Activated effector memory CD4-positive, alpha-beta T cell treated with Interleukin-2 at 50 U/mL for 16 hours (primary cell): ENCODE measurements at regions not wholly inside any gene's neighbourhood (a gene's known extent, or its start where the extent isn't known, plus 50 kb on each side); places are given as distances from the start of the nearest gene placed in this dataset.

Experiments used
- DNase-seq: peaks from one replicate; pipeline ENCODE4 v3.0.0-alpha.2; 2020

- no peak for DNase-seq
Measured at GRCh38 chr13:24052547-24053518, 107.7 kb upstream of the SPATA13 start.

GRCh38 chr13:24053519-24054251 lies 106.8 kb upstream of the SPATA13 start:
- DNase-seq, result peak; percentile 29

DNA sequence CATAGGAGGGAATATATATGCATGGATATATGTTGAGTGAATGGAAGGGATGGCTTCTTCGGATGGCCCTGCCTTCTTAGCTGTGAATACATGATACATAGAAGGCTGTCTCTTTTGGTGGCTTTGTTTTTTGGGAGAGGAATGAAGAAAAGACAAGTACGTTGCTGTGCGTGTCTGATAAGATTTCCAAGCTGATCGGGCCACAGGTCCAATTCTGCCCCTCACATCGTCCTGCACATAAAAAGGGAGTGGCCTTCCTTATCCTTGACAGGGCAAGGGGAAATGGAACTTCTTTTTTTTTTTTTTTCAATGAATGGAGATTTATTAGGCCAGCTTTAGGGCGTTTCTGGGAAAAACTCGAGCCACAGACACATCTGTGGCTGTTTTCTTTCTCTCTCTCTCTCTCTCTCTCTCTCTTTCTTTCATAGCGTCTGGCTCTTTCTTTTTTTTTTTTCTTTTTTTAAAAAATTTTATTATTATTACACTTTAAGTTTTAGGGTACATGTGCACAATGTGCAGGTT lies 103.8 kb upstream of the SPATA13 start:
- no peak for DNase-seq

DNA sequence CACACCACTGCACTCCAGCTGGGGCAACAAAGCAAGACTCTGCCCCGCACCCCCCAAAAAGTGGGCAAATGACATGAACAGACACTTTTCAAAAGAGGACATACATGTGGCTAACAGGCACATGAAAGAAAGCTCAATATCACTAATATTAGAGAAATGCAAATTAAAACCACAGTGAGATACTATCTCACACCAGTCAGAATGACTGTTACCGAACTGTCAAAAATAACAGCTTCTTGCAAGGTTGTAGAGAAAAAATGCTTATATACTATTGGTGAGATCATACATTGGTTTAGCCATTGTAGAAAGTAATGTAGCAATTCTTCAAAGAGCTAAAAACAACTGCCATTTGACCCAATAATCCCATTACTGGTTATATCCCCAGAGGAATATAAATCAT lies 99.5 kb upstream of the SPATA13 start:
- no peak for DNase-seq

DNA sequence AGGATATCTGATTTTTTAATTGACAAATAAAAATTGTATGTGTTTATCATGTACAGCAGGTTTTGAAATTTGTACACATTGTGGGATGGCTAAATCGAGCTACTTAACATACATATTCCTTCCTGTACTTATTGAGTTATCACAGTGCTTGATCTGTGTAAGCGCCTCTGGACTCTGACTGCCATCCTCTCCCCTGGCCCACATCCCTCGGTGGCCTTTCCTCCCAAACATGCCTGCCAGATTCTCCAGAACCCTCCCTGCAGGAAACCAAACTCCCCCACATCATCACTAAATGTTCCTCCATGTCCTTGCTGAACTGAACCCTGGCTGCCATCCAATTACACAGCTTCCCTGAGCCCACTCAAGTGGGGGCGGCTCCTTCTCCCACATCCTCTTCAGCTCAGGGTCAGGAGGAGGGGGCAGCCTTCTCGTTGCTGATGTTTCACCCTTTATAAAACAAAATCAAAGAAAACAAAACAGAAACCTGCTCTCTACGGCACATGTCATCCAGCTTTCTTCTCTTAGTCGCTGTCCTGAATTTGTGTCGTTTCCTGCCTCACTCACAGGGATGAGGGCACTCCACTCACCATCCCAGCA lies 97.1 kb upstream of the SPATA13 start:
- no peak for DNase-seq

DNA sequence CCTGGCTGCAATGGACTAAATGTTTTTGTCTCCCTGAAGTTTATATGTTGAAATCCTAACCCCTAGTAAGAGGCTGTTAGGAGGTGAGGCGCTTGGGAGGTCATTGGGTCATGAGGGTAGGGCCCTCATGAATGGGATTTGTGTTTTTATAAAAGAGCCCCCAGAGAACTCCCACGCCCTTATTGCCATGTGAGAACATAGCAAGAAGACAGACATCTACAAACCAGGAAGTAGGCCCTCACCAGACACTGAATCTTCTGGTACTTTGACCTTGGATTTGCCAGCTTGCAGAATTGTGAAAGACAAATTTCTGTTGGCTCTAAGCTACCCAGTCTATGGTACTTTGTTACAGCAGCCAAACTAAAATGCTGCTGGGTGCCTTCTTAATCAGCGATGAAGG lies 96.1 kb upstream of the SPATA13 start:
- DNase-seq, result no peak

- no peak for DNase-seq
Measured at GRCh38 chr13:24065176-24065575, 95.3 kb upstream of the SPATA13 start.

DNA sequence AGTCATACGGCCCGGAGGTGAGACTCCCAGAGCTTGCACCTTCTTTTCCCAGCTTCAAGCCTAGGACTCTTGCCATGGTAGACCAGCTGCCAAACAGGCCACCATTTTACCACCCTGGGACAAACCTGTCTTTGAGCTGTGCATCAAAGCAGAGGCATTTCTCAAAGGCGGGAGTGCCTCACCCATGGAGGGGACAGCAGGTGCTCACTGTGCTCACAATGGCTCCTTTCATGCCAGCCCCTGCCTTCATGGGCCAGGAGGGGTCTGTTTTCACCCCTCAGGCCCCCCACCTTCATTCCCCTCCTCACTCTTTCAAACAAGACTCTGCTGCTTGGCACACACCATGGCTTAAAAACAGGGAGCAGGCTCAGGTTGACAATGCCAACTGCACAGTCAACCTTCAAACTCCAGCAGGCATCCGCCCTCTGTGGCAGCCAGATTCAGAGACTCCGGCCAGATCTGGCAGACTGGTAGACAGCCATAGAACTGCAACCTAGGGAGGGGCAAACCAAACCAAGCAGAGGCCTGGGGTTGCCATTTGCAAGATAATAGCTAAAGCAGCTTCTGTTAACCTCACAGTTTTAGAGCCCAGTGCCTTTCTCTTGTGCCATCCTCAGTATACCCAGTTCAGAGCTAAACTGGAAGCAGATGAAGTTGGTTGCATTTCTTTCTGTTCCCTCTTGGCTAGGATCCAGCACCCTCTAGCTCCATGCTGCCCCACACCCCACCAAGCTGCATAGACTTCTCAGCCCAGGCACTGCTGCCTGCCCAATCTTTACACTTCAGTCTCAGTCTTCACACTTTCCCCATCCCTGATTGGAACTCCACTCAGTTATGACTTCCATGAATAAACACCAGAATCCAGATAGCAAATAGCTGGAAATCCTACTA lies 93.9 kb upstream of the SPATA13 start:
- DNase-seq, result no peak

DNA sequence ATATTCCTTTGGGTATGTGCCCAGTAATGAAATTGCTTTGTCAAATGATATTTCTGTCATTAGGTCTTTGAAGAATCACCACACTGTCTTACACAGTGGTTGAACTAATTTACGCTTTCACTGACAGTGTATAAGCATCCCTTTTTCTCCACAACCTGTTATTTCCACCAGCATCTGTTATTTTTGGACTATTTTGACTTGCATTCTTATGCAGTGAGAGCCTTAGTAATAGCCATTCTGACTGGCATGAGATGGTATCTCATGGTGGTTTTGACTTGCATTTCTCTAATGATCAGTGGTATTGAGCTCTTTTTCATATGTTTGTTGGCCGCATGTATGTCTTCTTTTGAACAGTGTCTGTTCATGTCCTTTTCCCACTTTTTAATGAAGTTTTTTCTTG lies 92.0 kb upstream of the SPATA13 start:
- no peak for DNase-seq

- no peak for DNase-seq
Measured at GRCh38 chr13:24071016-24071415, 89.5 kb upstream of the SPATA13 start.

- no peak for DNase-seq
Measured at GRCh38 chr13:24071423-24072075, 89.0 kb upstream of the SPATA13 start.

- no peak for DNase-seq
Measured at GRCh38 chr13:24073657-24074056, 86.9 kb upstream of the SPATA13 start.

- no peak for DNase-seq
Measured at GRCh38 chr13:24074678-24075077, 85.8 kb upstream of the SPATA13 start.

- DNase-seq, result no peak
Measured at GRCh38 chr13:24075137-24075975, 85.2 kb upstream of the SPATA13 start.

GRCh38 chr13:24076109-24076508 lies 84.4 kb upstream of the SPATA13 start:
- DNase-seq, result no peak

GRCh38 chr13:24076636-24077035 lies 83.9 kb upstream of the SPATA13 start:
- no peak for DNase-seq

DNA sequence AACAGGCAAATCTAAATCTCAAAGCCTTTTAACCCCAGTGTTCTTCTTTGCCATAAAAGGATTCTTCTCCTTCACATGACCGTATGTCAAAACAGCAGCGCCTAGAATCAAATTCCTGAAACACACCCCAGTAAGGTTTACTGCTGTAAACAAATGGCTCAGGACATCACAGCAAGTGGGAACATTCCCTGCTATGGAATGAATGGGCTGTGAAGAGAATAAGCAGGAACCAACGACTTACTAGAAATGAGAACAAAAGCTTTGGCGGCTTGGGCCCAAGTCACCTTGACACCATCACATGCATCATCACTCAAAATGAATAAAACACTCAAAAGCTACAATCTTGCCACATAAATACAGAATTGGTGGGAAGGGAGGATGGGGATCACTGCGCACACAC lies 80.4 kb upstream of the SPATA13 start:
- DNase-seq, result no peak

DNA sequence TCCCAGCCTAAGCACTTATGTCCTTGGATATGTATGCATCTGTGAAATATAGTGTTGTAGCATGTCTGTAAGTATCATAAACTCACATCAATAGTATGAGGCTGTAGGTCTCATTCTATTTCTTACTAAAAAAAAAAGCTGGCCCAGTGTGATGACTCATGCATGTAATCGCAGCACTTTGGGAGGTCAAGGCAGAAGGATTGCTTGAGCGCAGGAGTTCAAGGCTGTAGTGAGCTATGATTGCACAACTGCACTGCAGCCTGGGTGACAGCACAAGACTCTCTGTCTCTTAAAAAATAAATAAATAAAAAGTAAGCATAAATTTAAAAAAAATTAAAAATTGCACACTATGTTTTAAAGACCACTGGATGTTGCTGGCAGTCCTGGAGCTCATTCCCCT lies 79.1 kb upstream of the SPATA13 start:
- no peak for DNase-seq

DNA sequence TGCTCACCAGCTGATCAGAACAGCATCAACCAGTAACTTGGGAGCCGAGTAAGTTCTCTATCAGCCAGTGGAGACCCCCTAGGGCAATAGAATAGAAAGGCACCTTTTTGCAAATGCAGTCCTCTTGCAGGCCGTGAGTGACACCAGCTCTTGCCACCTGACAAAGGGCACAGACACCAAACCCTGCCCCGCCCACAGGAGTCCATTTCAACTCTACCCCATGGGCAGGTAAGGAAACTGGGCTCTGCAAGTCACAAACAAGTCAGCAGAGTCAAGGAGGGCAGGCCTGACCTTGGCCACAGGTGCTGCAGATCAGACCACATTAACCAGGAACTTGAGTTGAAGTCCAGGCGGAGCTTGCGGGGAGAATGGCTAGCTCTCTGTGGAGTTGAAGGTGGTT lies 77.4 kb upstream of the SPATA13 start:
- DNase-seq, result no peak

- no peak for DNase-seq
Measured at GRCh38 chr13:24083722-24084421, 76.6 kb upstream of the SPATA13 start.
